ENCODE measurements at regions not wholly inside any gene's neighbourhood (a gene's known extent, or its start where the extent isn't known, plus 50 kb on each side); places are given as distances from the start of the nearest gene placed in this dataset.
"Not testable (repeated sequence)": the region's sequence is repeated elsewhere in the genome, so short reads cannot be mapped to it uniquely, and the experiment has no call there.

GRCh38 chr2:139684286-139684860 is 904.2 kb upstream of the NXPH2 start:
- DNase-seq = peak; percentile 26

- DNase-seq = no peak
Observed at GRCh38 chr2:139674577-139674976, 894.4 kb upstream of the NXPH2 start.

DNA sequence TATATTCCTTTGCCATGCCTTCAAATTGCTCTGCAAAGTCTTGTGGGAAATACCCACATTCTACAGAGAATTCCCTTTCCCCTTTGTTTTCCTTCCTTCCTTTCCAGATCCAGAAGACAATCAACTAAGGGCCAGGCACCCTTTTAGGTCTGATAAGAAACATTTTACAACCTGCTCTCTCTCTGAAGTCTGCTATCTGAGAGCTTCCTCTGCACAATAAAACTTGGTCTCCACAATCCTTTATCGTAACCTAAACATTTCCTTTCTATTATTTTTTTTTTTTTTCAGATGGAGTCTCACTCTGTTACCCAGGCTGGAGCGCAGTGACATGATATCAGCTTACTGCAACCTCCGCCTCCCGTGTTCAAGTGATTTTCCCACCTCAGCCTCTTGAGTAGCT is 893.3 kb upstream of the NXPH2 start:
- not testable (repeated sequence) for DNase-seq

GRCh38 chr2:139669675-139670074 is 889.5 kb upstream of the NXPH2 start:
- no peak for DNase-seq

DNA sequence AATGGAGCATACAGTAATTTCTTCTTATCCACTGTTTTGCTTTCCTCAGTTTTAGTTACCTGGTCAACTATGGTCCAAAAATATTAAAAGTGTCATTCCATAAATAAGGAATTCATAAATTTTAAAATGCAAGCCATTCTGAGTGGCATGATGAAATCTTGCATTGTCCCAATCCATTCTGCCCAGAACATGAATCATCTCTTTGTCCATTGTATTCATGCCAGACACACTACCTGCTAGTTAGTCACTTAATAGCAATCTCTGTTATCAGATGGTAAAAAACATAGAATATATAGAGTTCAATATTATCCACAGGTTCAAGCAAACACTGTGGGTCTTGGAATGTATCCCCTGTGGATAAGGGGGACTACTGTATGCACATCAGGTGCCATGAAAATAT is 872.2 kb upstream of the NXPH2 start:
- peak; percentile 3 for DNase-seq

DNA sequence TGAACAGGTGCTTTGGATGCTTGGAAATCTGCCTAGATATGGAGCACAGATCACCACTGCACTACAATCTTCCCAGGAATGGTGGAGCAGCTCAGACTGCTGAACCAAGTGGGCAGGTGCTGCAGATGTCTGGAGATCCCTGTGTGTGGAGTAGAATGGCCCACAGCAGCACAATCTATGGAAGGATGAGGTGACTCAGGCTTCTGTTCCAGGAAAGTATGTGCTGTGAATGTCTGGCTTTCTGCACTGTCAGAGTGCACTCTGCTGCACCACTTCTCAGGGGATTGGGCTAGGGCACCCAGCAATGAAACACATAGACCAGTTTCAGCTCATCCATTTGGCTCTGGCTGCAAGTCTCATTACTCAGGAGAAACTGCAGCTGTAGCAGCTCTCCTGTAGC is 865.4 kb upstream of the NXPH2 start:
- DNase-seq = peak; percentile 16

- DNase-seq = no peak
Observed at GRCh38 chr2:139643139-139643538, 862.9 kb upstream of the NXPH2 start.

- no peak for DNase-seq
Observed at GRCh38 chr2:139631966-139632365, 851.8 kb upstream of the NXPH2 start.

- no peak for DNase-seq
Observed at GRCh38 chr2:139628931-139629330, 848.7 kb upstream of the NXPH2 start.

DNA sequence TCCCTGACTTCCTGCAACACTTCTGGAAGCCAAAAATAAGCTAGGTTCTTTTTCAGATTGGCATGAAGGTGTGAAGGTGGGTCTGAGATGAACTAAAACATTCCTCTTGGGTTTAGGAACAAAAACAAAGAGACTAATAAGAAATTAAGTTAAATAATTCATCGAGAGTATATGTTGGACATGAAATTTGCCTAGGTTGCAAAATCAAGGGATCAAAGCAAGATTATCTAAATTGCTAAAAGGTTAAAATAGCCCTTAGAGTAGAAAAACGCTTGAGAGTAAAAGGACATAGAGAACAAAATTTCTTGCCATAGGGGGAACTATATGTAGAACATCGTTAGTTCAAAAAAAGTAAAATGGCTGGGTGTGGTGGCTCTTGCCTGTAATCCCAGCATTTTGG is 845.9 kb upstream of the NXPH2 start:
- no peak for DNase-seq

DNA sequence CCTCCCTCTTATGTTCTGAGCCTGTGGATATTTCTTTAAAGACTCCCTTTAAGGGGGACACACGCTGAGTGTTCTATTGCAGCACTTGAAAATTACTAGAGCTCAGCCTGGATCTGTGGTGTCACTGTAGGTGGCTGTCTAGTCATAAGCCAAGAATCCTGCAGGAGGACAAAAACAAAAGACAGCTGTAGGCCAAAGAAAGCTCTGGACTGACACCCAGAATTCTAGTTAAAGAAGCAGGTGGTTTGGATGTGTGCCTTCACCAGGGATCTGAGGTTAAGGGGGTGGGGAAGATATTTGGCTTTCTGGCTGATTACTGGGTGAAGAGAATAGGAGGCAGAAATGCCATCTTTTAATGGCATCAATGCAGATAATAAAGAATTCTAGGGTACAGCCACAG is 842.5 kb upstream of the NXPH2 start:
- no peak for DNase-seq

- DNase-seq = no peak
Observed at GRCh38 chr2:139617747-139618146, 837.6 kb upstream of the NXPH2 start.

DNA sequence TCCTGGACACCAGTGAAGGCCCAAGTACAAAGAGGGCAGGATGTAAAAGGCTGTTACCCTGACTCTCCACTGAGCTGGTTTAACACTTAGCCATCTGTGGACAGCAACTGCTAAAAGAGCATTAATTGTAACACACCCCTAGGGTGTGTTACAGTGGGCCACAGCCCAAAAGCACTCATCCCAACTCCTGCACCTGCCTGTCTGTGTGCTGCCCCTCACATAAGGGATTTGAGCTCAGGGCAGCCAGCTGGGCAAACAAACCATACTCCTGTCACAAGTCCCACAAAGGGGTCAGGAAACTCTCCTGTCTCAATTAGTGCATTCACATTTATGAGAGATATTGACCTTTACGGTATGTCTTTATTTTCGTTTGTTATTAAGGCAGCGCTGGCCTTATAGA is 833.1 kb upstream of the NXPH2 start:
- peak; percentile 64 for DNase-seq

GRCh38 chr2:139610512-139610911 is 830.3 kb upstream of the NXPH2 start:
- DNase-seq = no peak

DNA sequence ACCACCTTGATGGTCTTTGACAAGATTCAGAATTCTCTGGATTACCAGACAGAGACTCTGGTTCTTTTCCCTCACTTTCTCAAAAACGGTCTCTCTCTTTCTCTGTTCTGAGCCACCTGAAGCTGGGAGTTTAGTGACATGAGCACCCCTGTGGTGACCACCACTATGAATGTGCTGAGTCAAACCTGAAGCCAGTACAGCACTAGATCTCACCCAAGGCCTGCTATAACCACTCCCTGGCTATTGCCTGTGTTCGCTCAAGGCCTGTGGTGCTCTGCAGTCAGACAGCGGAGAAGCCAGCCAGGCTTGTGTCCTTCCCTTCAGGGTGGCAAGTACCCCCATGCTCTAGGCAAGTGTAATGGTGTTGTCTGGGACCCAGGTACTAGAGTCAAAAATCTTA is 828.9 kb upstream of the NXPH2 start:
- DNase-seq = no peak

GRCh38 chr2:139605668-139606067 is 825.5 kb upstream of the NXPH2 start:
- DNase-seq = no peak

GRCh38 chr2:139600166-139600565 is 820.0 kb upstream of the NXPH2 start:
- DNase-seq = no peak

GRCh38 chr2:139585101-139585500 is 804.9 kb upstream of the NXPH2 start:
- DNase-seq = no peak

DNA sequence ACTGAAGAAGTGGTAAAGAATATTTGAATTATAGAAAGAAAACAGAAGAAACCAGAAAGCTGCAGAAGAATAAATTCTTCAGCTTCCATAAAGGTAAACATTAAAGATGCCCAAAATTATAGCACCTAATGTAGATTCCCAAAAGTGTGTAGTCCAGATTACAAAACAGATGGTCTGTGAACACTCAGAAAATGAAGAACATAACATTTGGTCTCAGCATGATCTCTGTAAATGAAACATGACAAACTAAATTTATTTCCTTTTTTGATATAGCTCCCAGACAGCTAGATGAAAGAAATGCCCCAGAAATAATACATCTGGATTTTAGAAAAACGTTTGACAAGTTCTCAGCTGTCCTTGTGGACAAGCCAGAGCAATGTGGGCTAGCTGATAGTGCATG is 794.2 kb upstream of the NXPH2 start:
- no peak for DNase-seq

DNA sequence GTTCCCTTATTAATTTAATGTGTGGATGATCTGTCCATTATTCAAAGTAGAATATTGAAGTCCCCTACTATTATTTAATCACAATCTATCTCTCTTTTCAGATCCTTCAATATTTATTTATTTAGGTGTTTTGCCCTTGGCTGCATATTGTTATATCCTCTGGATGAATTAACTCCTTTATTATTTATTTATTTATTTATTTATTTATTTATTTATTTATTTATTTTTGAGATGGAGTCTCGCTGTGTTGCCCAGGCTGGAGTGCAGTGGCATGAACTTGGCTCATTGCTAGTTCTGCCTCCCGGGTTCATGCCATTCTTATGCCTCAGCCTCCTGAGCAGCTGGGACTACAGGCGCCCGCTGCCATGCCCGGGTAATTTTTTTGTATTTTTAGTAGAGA is 776.6 kb upstream of the NXPH2 start:
- no peak for DNase-seq

DNA sequence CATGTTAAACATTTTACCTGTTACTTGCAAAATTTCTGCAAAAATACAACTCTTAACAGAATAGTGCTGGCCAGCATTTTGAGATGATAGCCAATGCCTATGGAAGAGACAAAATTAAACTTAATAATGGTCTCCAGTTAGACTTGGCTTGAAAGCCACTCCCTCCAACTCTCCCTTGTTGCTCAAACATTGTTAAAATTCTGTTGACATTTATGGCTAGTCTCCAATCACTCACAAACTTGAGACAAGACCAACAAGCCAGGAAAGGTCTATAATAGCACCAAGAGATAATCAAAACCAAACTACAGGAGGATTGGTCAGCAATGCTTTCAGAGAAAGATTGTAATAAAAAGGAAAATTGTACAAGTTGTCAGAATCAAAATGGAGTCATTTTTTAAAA is 770.7 kb upstream of the NXPH2 start:
- no peak for DNase-seq

DNA sequence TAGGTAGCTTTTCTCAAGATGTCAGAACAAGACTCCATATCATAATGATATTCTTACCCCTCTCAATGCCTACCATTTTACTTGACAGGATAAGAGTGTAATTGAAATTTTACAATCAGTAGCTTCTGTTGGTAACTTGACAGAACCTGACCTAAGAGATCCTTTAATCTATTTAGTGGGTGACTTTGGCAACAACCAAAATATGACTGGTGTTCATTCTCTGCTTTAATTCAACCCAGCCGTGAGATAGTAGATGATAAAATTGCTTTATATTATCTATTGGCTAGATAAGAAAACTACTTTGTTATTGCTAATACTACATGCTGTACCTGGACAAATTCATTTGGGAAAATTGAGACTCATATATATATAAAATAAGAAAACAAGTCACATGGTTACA is 770.2 kb upstream of the NXPH2 start:
- no peak for DNase-seq

DNA sequence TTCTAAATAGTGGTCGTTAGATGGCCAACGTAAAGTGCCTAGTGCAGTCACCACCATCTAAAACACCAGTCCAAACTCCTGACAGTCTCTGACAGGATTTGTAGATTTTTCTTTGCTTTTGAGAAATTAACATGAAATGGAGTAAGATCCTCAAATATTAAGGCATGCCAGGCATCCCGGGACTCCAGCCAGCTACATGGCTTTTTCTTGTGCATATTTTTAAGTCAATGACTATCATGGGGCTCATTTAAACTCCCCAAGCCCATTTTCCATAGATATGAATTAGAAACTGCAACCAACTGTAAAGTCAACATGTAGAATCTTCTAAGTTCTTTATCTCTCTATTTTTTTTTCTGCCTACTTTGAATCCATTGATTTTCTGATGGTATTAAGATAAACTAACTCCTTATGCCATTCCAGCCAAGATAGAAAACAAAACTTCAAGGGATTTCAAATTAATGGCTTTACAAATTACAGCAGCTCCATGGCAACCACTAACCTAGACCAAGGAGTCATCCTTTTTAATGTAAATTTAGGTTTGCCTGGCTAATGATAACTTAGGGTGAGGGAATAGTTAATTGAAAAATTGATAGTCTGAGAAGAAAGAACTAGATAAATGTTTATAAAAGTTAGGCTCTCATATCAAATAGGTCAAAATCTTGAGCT is 764.1 kb upstream of the NXPH2 start:
- no peak for DNase-seq

DNA sequence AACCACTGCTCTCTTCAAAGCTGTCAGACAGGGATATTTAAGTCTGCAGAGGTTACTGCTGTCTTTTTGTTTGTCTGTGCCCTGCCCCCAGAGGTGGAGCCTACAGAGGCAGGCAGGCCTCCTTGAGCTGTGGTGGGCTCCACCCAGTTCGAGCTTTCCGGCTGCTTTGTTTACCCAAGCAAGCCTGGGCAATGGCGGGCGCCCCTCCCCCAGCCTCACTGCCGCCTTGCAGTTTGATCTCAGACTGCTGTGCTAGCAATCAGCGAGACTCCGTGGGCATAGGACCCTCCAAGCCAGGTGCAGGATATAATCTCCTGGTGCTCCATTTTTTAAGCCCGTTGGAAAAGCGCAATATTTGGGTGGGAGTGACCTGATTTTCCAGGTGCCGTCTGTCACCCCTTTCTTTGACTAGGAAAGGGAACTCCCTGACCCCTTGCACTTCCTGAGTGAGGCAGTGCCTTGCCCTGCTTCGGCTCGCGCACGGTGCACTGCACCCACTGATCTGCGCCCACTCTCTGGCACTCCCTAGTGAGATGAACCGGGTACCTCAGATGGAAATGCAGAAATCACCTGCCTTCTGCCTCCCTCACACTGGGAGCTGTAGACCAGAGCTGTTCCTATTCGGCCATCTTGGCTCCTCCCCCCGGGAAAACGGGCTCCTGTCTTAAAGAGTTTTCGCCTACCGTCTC is 758.3 kb upstream of the NXPH2 start:
- DNase-seq = peak; percentile 64

GRCh38 chr2:139529080-139529479 is 748.9 kb upstream of the NXPH2 start:
- no peak for DNase-seq
